ENCODE measurements at regions not wholly inside any gene's neighbourhood (a gene's known extent, or its start where the extent isn't known, plus 50 kb on each side); places are given as distances from the start of the nearest gene placed in this dataset.

- TF ChIP-seq CBFB (CRISPR knock-in tag; IDR thresholded peaks at IDR 0.05; ENCODE audit: low read depth), result no peak
- no peak for TF ChIP-seq GRHL2 (CRISPR knock-in tag; IDR thresholded peaks at IDR 0.05; ENCODE audit: insufficient replicate concordance, severe bottlenecking)
- TF ChIP-seq SMAD4 (CRISPR knock-in tag; IDR thresholded peaks at IDR 0.05), result no peak
- peaks cover 78% of the 10 kb centered on the region for H3K36me3 Mint-ChIP-seq
- H3K4me1 Mint-ChIP-seq, result no peaks in the 10 kb centered on the region
- H3K9me3 Mint-ChIP-seq, result peaks cover 78% of the 10 kb centered on the region
- DNase-seq (ENCODE audit: low spot score) (no peak), ATAC-seq (no peak)
- ChIA-PET POLR2A (interaction anchor here (0.6 kb wide), 1 partner anchor 897 kb away, joined by 4 read pairs; no protein-coding TSS in a partner anchor), CTCF (no interaction called here)
- no peak overlapping the region for H3K4me3 Mint-ChIP-seq
- no peak overlapping the region for H3K27ac Mint-ChIP-seq
- peaks cover 7% of the 10 kb centered on the region; the same call in 1 of the 2 replicates for H3K27me3 Mint-ChIP-seq (ENCODE audit: low read depth)
These were observed 962.6 kb downstream of the AACS start for GRCh38 chr12:126027825-126028224.

- ChIA-PET POLR2A (no interaction called here), CTCF (no interaction called here)
- Mint-ChIP-seq H3K36me3 (peaks cover 78% of the 10 kb centered on the region), H3K9me3 (peaks cover 83% of the 10 kb centered on the region), H3K4me1 (no peaks in the 10 kb centered on the region), H3K4me3 (no peak overlapping the region), H3K27me3 (ENCODE audit: low read depth) (peaks cover 4% of the 10 kb centered on the region), H3K27ac (no peak overlapping the region)
- TF ChIP-seq FOXP4 (CRISPR knock-in tag; IDR thresholded peaks at IDR 0.05), result no peak
- no peak for TF ChIP-seq ZSCAN18 (CRISPR knock-in tag; IDR thresholded peaks at IDR 0.05)
- TF ChIP-seq RORB (CRISPR knock-in tag; IDR thresholded peaks at IDR 0.05), result no peak
- TF ChIP-seq ATF2 (CRISPR knock-in tag; IDR thresholded peaks at IDR 0.05; ENCODE audit: borderline replicate concordance, low read depth), result no peak
- no peak for TF ChIP-seq ZNF263 (CRISPR knock-in tag; IDR thresholded peaks at IDR 0.05; ENCODE audit: low read depth)
- no peak for TF ChIP-seq CREB1 (CRISPR knock-in tag; IDR thresholded peaks at IDR 0.05)
- no peak for TF ChIP-seq ZNF138 (CRISPR knock-in tag; conservative IDR thresholded peaks at IDR 0.05)
- TF ChIP-seq ATF3 (CRISPR knock-in tag; conservative IDR thresholded peaks at IDR 0.05), result no peak
- TF ChIP-seq ZBTB21 (CRISPR knock-in tag; IDR thresholded peaks at IDR 0.05; ENCODE audit: borderline replicate concordance), result no peak
- TF ChIP-seq EMX1 (CRISPR knock-in tag; IDR thresholded peaks at IDR 0.05), result no peak
- TF ChIP-seq SMAD3 (CRISPR knock-in tag; IDR thresholded peaks at IDR 0.05; ENCODE audit: borderline replicate concordance), result no peak
- TF ChIP-seq ARID4B (CRISPR knock-in tag; IDR thresholded peaks at IDR 0.05; ENCODE audit: borderline replicate concordance), result no peak
- no peak for TF ChIP-seq SP1 (CRISPR knock-in tag; conservative IDR thresholded peaks at IDR 0.05)
- no peak for TF ChIP-seq ZNF671 (CRISPR knock-in tag; IDR thresholded peaks at IDR 0.05)
- no peak for TF ChIP-seq ZNF396 (CRISPR knock-in tag; IDR thresholded peaks at IDR 0.05; ENCODE audit: borderline replicate concordance)
- no peak for TF ChIP-seq ZMAT4 (CRISPR knock-in tag; IDR thresholded peaks at IDR 0.05)
- DNase-seq (ENCODE audit: low spot score) (no peak), ATAC-seq (no peak)
These were observed 965.3 kb downstream of the AACS start for GRCh38 chr12:126030573-126030972.
